Panc1 (cell line): ENCODE measurements at regions not wholly inside any gene's neighbourhood (a gene's known extent, or its start where the extent isn't known, plus 50 kb on each side); places are given as distances from the start of the nearest gene placed in this dataset.

Experiments
- CTCF ChIP-seq: fragments of 450-650 bp; IDR thresholded peaks from 2 replicates; pipeline ENCODE4 v1.5.1; 2017; ENCODE audit warnings: mild to moderate bottlenecking
- POLR2AphosphoS5 ChIP-seq: IDR thresholded peaks from 2 replicates; pipeline ENCODE4 v1.6.1; 2012; ENCODE audit warnings: mild to moderate bottlenecking, low read depth, low read length, moderate library complexity

GRCh38 chr11:13902523-13902922, 60.0 kb upstream of the SPON1 start:
- no peak for TF ChIP-seq POLR2AphosphoS5
- no peak for TF ChIP-seq CTCF
